GM21423 (cell line): ENCODE measurements at regions not wholly inside any gene's neighbourhood (a gene's known extent, or its start where the extent isn't known, plus 50 kb on each side); places are given as distances from the start of the nearest gene placed in this dataset.
"Not testable (repeated sequence)": the region's sequence is repeated elsewhere in the genome, so short reads cannot be mapped to it uniquely, and the experiment has no call there.

ENCODE experiments used
- ATAC-seq: cut with Tn5 transposase; IDR thresholded peaks from one replicate; pipeline ENCODE4 v1.9.1; 2021; ENCODE audit warnings: mild to moderate bottlenecking, moderate library complexity; ENCODE audit not compliant: unreplicated experiment

DNA sequence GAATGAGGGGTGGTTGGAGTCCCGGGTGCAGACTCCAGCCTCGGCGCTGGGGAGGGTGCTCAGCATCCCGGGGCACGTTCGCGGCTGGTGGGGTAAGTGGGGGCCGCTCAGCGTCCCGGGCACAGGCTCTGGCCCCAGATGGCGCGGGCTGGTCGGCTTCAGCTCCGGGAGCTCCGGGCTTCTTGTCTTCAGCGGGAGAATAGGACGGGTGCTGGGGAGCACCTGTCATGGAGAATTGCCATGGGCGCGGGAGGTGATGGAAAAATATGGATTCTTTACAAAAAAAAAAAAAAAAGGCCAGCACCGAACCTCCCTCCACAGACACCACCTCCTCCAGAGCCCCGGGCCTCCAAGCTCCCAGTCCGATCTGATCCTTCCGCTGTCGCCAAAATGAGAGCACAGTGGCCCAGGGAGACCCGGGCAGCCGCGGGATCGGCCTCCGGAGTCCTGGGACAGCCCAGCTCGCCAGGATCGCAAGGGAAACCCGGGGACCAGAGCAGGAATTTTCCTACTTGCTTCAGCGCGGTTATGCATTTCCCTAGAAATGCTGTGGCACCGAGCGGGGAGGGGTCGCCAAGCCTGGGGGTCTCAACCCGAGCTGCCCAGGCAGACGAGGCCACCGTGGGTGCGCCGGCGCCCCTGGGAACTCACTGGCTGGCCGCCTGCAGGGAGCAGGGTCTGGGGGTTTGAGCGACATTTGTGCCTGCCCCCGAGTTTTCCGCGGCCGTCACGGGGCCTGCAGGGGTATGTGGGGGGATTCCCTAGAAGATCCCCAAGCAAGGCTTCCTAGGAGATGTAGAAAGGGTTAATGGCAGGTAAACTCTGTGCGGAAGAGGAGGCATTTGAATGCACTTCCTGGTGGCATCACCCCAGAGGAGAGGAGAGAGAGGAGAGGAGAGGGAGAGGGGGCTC is 1336.9 kb downstream of the BRD1 start:
- ATAC-seq, result no peak

DNA sequence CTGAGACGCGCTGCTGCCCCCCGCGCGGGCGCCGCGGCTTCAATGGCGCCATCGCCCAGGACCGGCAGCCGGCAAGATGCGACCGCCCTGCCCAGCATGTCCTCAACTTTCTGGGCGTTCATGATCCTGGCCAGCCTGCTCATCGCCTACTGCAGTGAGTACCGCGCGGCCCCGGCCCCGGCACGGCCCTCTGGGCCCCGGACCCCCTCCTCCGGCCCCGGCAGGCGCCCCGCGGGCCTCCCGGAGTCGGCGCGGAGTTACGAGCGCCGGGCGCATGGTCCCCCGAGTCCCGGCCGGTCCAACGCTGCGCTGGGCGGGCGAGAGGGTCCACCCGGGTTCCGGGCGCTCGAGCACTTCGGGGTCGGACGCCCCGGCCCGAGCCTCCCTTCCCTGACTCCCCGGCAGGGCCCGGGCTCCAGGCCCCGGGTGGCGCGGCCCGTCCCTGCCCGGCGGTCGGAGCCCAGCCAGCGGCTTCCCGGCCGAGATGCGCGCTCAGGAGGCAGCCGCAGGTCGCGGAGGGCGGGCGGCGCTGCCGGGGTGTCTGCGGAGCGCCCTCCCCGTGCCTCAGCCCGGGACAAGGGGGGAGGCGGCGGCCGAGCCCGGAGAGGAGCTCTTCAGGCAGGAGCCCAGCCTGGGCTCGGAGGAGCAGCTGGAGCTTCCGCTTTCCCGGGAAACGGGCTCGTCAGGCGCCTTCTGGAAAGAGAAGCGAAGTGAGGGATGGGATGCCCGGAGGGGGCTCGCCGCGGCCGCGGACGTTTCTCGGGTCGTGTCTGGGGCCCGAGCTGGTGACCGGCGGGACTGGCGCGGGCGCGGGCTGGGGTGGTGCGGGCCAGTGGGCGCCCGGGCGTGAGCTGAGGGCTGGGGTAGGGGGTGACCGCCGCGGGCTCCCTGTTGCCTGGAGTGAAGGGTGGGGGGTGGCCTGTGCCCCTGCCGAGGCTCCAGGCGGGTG is 1337.8 kb downstream of the BRD1 start:
- ATAC-seq, result no peak

GRCh38 chr22:48488611-48489511 is 1338.8 kb downstream of the BRD1 start:
- ATAC-seq, result no peak

DNA sequence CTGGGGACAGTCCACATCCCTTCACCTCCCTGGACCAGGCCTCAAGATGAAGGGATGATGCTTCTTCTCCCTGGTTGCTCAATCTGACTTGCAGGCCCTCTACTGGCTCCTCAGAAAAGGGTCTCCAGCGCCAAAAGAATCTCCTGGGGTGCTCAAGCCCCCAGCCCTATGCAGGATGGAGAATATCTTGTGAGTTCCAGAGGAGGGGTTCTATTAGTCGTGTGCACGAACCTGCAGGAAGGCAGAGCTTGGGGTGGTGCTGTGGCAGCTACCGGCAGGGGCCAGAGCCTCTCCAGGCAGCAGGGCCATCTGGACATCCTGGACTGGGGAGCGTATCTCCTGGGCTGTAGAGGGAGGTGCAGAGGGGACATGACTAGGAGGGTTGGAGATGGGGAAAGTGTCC is 1339.5 kb downstream of the BRD1 start:
- ATAC-seq, result no peak

DNA sequence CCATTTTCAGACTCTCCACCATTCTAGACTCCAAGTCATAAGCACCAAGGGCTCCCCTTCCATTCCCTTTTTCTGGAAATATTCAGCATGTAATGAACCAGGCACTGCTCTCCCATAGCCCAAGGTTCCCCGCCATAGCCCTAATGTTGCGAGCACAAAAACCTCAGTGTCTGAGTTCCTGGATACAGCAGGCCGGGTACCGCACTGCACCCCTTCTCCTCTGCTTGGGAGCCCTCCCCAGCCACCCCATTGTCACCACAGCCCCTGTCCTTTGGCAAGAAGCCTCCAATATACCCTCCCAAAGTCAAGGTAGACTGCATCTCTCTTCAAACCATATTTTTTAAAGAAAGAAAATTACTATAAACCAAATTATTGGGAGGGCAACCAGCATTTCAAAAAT is 1341.1 kb downstream of the BRD1 start:
- no peak for ATAC-seq

DNA sequence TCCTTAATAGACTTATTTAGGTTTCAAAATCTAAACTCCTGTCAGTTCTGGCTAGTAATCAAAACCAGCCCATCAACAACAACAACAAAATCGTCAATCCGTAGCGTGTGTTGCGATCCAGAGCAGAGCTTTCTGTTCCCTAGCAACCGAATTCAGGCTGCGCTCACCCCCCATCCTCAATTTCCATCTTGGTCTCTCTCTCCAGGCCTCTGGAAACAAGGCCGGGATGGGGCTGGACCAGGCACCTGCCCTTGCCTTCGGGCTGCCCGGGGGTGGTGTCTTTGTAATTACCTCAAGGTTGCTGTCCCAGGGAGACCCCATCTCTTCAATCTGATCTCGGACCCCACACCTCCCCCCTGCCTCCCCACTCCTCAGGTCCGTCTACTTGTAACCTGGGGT is 1341.5 kb downstream of the BRD1 start:
- ATAC-seq, result no peak

GRCh38 chr22:48485149-48486133 is 1342.2 kb downstream of the BRD1 start:
- ATAC-seq, result no peak

DNA sequence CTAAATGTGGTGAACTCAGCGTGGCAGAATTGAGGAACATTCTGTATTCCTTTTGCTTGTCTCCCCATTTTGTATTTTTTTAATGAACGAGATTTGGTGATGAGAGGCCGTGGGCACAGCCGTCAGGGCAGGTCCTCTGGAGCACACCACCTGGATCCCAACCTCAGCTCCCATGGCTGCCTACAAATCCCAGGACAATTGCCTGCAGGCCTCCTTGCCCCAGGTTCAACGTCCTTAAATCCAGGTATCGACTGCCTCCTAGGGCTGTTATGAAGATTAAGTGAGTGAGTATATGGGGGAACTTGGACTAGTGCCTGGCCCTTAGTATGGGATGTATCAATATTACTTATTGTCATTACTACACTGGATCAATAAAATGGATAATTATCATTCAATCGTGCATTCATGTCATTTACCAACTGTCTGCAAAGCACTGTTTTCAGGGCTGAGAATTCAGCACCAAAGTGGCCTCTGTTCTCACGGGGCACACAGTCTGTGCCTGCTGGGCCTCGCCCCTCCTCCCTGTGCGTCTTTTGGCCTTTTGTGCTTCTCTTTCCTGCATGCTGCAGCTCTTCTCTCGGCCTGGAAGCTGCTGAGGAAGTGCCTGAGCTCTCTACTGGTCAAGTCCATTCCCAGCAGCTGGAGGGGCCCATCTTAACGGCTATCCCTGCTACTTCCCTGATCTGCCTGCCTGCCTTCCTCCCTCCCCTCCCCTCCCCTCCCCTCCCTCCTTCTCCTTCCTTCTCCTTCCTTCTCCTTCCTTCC is 1343.7 kb downstream of the BRD1 start:
- no peak for ATAC-seq

GRCh38 chr22:48482771-48483170 is 1344.9 kb downstream of the BRD1 start:
- no peak for ATAC-seq

DNA sequence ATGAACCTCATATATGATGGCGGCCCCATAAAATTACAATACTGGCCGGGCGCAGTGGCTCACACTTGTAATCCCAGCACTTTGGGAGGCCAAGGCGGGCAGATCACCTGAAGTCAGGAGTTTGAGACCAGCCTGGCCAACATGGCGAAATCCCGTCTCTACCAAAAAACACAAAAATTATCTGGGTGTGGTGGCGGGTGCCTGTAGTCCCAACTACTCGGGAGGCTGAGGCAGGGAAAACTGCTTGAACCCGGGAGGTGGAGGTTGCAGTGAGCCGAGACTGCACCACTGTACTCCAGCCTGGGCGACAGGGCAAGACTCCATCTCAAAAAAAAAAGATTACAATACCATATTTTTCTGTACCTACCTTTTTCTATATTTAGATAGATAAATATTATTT is 1345.5 kb downstream of the BRD1 start:
- ATAC-seq, result not testable (repeated sequence)

- ATAC-seq, result no peak
Observed at GRCh38 chr22:48481748-48482147, 1345.9 kb downstream of the BRD1 start.

- no peak for ATAC-seq
Observed at GRCh38 chr22:48478529-48479265, 1349.0 kb downstream of the BRD1 start.

DNA sequence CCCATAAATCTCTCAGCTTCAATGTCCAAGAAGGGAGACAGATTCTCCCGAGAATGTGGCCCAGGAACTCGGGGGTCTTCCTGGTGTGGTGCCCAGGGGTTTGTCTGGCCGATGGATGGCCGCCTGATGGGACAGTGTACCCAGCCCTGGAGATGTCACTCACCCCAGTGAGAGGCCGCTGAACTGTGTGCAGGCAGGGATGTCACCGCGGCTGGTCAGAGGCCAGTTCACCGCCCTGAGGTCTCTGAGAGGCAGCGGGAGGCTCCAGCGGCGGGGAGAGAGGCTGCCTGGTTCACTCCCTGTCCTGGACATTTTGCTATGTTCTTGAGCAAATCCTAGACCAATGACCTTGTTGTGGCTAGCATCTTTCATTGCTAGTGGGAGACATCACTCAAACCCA is 1349.5 kb downstream of the BRD1 start:
- ATAC-seq, result no peak

DNA sequence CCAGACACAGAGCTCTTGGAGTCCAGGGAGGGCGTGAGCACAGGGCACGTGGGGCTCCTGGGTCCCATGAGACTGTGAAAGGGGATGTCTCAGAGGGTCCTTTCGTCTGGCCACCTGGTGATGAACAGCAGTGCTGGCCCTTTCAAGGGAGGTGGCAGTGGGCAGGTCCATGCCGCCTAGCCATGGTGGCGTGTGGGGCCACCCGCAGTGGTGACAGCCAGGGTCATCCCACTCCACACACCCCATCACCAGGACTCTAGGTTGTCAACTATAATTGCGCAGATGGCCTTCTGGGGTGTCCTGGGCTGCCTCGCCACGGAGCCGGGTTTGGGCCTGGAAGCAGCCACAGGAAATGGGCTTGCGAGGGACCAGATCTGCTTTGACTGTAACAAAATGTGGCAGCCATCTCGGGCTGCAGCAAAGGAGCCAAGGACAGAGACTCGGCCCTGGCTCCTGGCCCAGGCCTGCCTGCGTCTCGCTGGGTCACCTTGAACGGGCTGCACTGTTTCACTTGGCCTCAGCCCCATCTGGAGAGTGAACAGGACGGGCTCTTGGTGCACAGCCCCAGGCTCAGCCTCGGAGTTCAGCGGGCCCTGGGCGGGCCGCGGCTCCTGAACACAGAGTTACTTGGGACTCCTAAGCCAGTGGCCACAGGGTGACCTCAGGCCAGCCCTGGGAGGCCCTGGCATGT is 1350.5 kb downstream of the BRD1 start:
- no peak for ATAC-seq

GRCh38 chr22:48476577-48476976 is 1351.1 kb downstream of the BRD1 start:
- ATAC-seq, result no peak

- no peak for ATAC-seq
Observed at GRCh38 chr22:48475661-48476345, 1351.9 kb downstream of the BRD1 start.

- no peak for ATAC-seq
Observed at GRCh38 chr22:48474881-48475280, 1352.8 kb downstream of the BRD1 start.
